K562 (cell line): ENCODE measurements at regions not wholly inside any gene's neighbourhood (a gene's known extent, or its start where the extent isn't known, plus 50 kb on each side); places are given as distances from the start of the nearest gene placed in this dataset.

Source experiments
- ATAC-seq: fragments of 200-7000 bp; cut with Tn5 transposase; 3 replicates; pipeline ENCODE4 v1.9.1; 2020; ENCODE audit warnings: moderate library complexity
- BruUV-seq: library from RNA; stranded (reverse); fragments of 400-500 nt; replicated peaks from 2 replicates; lab custom pipeline; 2021; lab: Mats Ljungman, UMichigan
- CTCF ChIA-PET: fragments of 300-600 bp; formaldehyde crosslinking; extraction: SDS; loops from one replicate; lab custom pipeline; 2021; ENCODE audit warnings: low intra/inter-chr PET ratio; lab: Yijun Ruan, JAX
- POLR2A ChIA-PET: fragments of 300-600, 350-650 bp; sonication (Branson Sonifier 250); formaldehyde crosslinking; extraction: SDS; loops from one replicate; lab custom pipeline; 2021; ENCODE audit warnings: antibody characterized with exemption, inconsistent platforms; lab: Yijun Ruan, JAX
- DNase-seq, 4 experiments: peaks; one replicate each; pipeline versions ENCODE4 v3.0.0 to v3.0.0-alpha.2; 2011 to 2018; ENCODE audit warnings: low spot score in 3 of 4, mixed read lengths in 3 of 4; ENCODE audit errors: extremely low read depth in 1 of 4
- FAIRE-seq: peaks from 2 replicates; lab custom pipeline; 2011; peaks lifted over from hg19 to GRCh38; lab: Jason Lieb, UNC
- H2AFZ ChIP-seq: 2 replicates; pipeline ENCODE4 v1.6.0; 2011; ENCODE audit warnings: low read depth, low read length, control low read depth, inconsistent platforms
- H3K27ac ChIP-seq: fragments of 200-600 bp; 3 replicates; pipeline ENCODE4 v1.8.0; 2011; ENCODE audit warnings: low read depth, mild to moderate bottlenecking, control low read depth, inconsistent platforms, low read length, moderate library complexity, mixed read lengths; ENCODE audit errors: extremely low read depth
- H3K27me3 ChIP-seq, 2 experiments: fragments of 300-600 bp in 1 of 2; 2 replicates in 1 of 2; 3 replicates in 1 of 2; pipeline versions ENCODE4 v1.6.0 to v1.8.0; 2011; ENCODE audit warnings: inconsistent platforms in 2 of 2, low read length in 2 of 2, mild to moderate bottlenecking in 1 of 2, mixed read lengths in 1 of 2, moderate library complexity in 1 of 2; ENCODE audit not compliant: control insufficient read depth in 2 of 2, insufficient read depth in 2 of 2
- H3K36me3 ChIP-seq: fragments of 300-600 bp; 3 replicates; pipeline ENCODE4 v1.8.0; 2011; ENCODE audit warnings: mild to moderate bottlenecking, low read length, inconsistent platforms; ENCODE audit not compliant: control insufficient read depth, insufficient read depth
- H3K4me1 ChIP-seq, 2 experiments: fragments of 200-600 bp in 1 of 2; replicated peaks in 1 of 2; 2 replicates in 1 of 2; 3 replicates in 1 of 2; pipeline versions ENCODE4 v1.5.1 to v1.8.0; 2011; ENCODE audit warnings: inconsistent platforms in 2 of 2, low read length in 2 of 2, mild to moderate bottlenecking in 1 of 2, mixed read lengths in 1 of 2, moderate library complexity in 1 of 2; ENCODE audit not compliant: control insufficient read depth in 2 of 2, insufficient read depth in 2 of 2
- H3K4me2 ChIP-seq: 2 replicates; pipeline ENCODE4 v1.6.1; 2011; ENCODE audit warnings: low read length, control low read depth, inconsistent platforms, mixed read lengths; ENCODE audit not compliant: insufficient read depth
- H3K4me3 ChIP-seq: fragments of 200-600 bp; sonication (generic), shearing (Covaris generic); 2 replicates; pipeline ENCODE4 v1.5.1; 2016; ENCODE audit warnings: control low read depth, inconsistent platforms
- H3K79me2 ChIP-seq: fragments of 200-600 bp; 3 replicates; pipeline ENCODE4 v1.8.0; 2011; ENCODE audit warnings: low read length, inconsistent platforms; ENCODE audit not compliant: control insufficient read depth, insufficient read depth
- H3K9ac ChIP-seq, 2 experiments: 2 replicates each; pipeline versions ENCODE4 v1.6.0 to v1.6.1; 2011; ENCODE audit warnings: low read depth in 2 of 2, low read length in 2 of 2, control low read depth in 1 of 2, inconsistent platforms in 1 of 2, mild to moderate bottlenecking in 1 of 2, mixed read lengths in 1 of 2; ENCODE audit not compliant: insufficient read depth in 1 of 2
- H3K9me1 ChIP-seq: one replicate; pipeline ENCODE4 v1.6.0; 2011; ENCODE audit warnings: inconsistent platforms, mild to moderate bottlenecking, low read length, moderate library complexity; ENCODE audit not compliant: control insufficient read depth, insufficient read depth
- H3K9me3 ChIP-seq: replicated peaks from 2 replicates; pipeline ENCODE4 v1.5.1; 2011; ENCODE audit warnings: low read depth, low read length, inconsistent platforms; ENCODE audit not compliant: control insufficient read depth, insufficient read depth
- H4K20me1 ChIP-seq: replicated peaks from 2 replicates; pipeline ENCODE4 v1.6.1; 2011; ENCODE audit warnings: low read length, inconsistent platforms, mixed read lengths; ENCODE audit not compliant: control insufficient read depth, insufficient read depth
- CEBPZ ChIP-seq: fragments of 150-350 bp; IDR thresholded peaks from 2 replicates; pipeline ENCODE4 v1.6.1; 2014; ENCODE audit warnings: low read depth, mild to moderate bottlenecking, low read length, borderline replicate concordance
- MTA2 ChIP-seq: fragments of 450-650 bp; IDR thresholded peaks from 2 replicates; pipeline ENCODE4 v1.6.1; 2016; ENCODE audit warnings: low read depth
- NCOA6 ChIP-seq: fragments of 450-650 bp; IDR thresholded peaks from 2 replicates; pipeline ENCODE4 v1.6.1; 2017; ENCODE audit warnings: mild to moderate bottlenecking
- NR2F6 ChIP-seq: fragments of 450-650 bp; formaldehyde crosslinking; IDR thresholded peaks from 2 replicates; pipeline ENCODE4 v1.4.0; 2020; ENCODE audit warnings: mild to moderate bottlenecking
- ZNF518B ChIP-seq: fragments of 250-450 bp; sonication (Bioruptor Pico); IDR thresholded peaks from 2 replicates; pipeline ENCODE4 v1.5.0; 2021; ENCODE audit warnings: mild to moderate bottlenecking, moderate library complexity
- in situ Hi-C: fragments of 300-500 bp; cut with MboI; formaldehyde crosslinking; loops from 4 replicates; pipeline ENCODE4 v1.15.0; 2018; ENCODE audit warnings: inconsistent platforms, mixed read lengths
- intact Hi-C: fragments of 100-400 bp; cut with micrococcal nuclease; formaldehyde crosslinking; loops from 2 replicates; pipeline ENCODE4 v1.14.2; 2022

GRCh38 chr10:21202776-21203462 lies 305.8 kb upstream of the NEBL start (continued):
- no peak for TF ChIP-seq CEBPZ
- TF ChIP-seq, all 486 proteins: peak for 5

- no peak for TF ChIP-seq MTA2
- TF ChIP-seq NCOA6: no peak
- TF ChIP-seq NR2F6 (CRISPR knock-in tag): no peak
- no peak for TF ChIP-seq ZNF518B (CRISPR knock-in tag)
- ATAC-seq: no peak
- Histone ChIP-seq H3K27me3 (no peaks in the 10 kb centered on the region), H3K36me3 (no peaks in the 10 kb centered on the region), H3K79me2 (no peaks in the 10 kb centered on the region), H2AFZ (no peak overlapping the region), H3K27ac (no peak overlapping the region), H3K9me3 (peaks cover 6% of the 10 kb centered on the region; the same call in 1 of the 2 replicates), H3K4me3 (no peak overlapping the region), H3K9ac (no peak overlapping the region), H3K9me1 (no peaks in the 10 kb centered on the region), H3K4me2 (no peak overlapping the region), H3K4me1 (peaks cover 0 to 14% of the 10 kb centered on the region in 2 experiments; a peak in 4 of 5 replicates), H4K20me1 (no peaks in the 10 kb centered on the region)
- ChIA-PET CTCF (no interaction called here), POLR2A (no interaction called here)
- intact Hi-C loops: no loop called here
- no peak for FAIRE-seq
- in situ Hi-C loops: no loop called here
- no TSS peak for BruUV-seq
- DNase-seq: no peak
These were observed 302.4 kb upstream of the NEBL start for GRCh38 chr10:21199501-21199900.
